K562 (cell line): ENCODE measurements at regions not wholly inside any gene's neighbourhood (a gene's known extent, or its start where the extent isn't known, plus 50 kb on each side); places are given as distances from the start of the nearest gene placed in this dataset.

Experiments
- AFF4 ChIP-seq: sonication (generic); formaldehyde crosslinking; IDR thresholded peaks from 2 replicates; pipeline ENCODE4 v1.8.0; 2023; ENCODE audit warnings: mild to moderate bottlenecking, missing genetic modification reagents
- EZH2 ChIP-seq: IDR thresholded peaks from 2 replicates; pipeline ENCODE4 v1.6.1; 2012; ENCODE audit warnings: low read depth, mild to moderate bottlenecking, inconsistent platforms, low read length, borderline replicate concordance
- HNRNPK ChIP-seq: fragments of 200-400 bp; formaldehyde crosslinking; IDR thresholded peaks from one replicate; pipeline ENCODE4 v1.6.1; 2018; ENCODE audit warnings: mild to moderate bottlenecking, low read depth, low read length; ENCODE audit not compliant: poor library complexity, severe bottlenecking
- KDM1A ChIP-seq, 2 experiments: fragments of 450-650 bp; IDR thresholded peaks; 2 replicates each; pipeline ENCODE4 v1.6.1; 2016; ENCODE audit warnings: mild to moderate bottlenecking in 2 of 2
- MXI1 ChIP-seq: IDR thresholded peaks from 2 replicates; pipeline ENCODE4 v1.6.1; 2011; ENCODE audit warnings: low read depth, mild to moderate bottlenecking, improper control_type of control experiment, low read length
- TF ChIP-seq, protein P1 (sequence below): sonication (generic); formaldehyde crosslinking; IDR thresholded peaks from 2 replicates; pipeline ENCODE4 v1.8.1; 2022; ENCODE audit warnings: missing genetic modification reagents

DNA sequence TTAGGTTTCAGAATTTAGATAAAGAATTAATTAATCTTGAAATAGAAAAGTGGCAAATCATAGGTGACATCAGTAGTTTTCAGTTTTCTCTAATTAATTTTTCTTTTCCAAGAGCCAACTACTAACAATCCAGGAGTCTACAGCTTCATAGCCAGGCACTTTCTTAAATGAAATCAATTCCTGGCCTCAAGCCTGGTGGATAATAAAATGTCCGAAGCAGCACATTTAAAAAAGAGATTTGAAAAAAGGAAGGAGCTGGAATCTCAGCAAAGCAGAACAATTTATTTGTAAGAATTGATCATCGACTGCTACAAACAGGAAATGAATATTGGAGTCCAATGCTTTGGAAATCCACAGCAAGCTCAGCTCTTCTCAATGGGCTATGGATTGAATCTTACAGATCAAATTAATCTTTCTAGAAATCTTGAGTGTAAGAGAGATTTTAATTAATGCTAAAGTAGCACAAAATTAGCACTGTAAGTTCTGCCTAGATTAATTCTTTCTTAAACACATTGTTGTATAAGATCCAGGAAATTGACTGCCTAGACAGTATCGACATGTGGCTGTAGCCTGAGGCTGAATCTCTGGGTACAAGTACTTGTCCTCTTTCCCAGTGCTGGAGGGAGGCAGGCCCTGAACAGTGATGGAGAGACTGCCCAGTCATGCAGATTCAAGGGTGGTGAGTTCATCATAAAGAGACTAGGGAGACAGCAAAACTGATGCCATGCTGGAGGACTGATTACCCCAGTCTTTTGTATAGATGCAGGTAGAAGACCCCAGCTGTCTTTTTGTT, 167.8 kb upstream of the POU2AF2 start:
- TF ChIP-seq MXI1: no peak
- TF ChIP-seq KDM1A (IDR thresholded peaks at IDR 0.05): no peak
- TF ChIP-seq EZH2: no peak
- TF ChIP-seq HNRNPK: no peak
- TF ChIP-seq, protein P1, sequence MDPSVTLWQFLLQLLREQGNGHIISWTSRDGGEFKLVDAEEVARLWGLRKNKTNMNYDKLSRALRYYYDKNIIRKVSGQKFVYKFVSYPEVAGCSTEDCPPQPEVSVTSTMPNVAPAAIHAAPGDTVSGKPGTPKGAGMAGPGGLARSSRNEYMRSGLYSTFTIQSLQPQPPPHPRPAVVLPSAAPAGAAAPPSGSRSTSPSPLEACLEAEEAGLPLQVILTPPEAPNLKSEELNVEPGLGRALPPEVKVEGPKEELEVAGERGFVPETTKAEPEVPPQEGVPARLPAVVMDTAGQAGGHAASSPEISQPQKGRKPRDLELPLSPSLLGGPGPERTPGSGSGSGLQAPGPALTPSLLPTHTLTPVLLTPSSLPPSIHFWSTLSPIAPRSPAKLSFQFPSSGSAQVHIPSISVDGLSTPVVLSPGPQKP: no peak
- no peak for TF ChIP-seq AFF4
